GM12878 (cell line): ENCODE measurements at regions not wholly inside any gene's neighbourhood (a gene's known extent, or its start where the extent isn't known, plus 50 kb on each side); places are given as distances from the start of the nearest gene placed in this dataset.

Experiments used
- ATAC-seq: fragments of 200-7000 bp; cut with Tn5 transposase; 3 replicates; pipeline ENCODE4 v1.9.1; 2020; ENCODE audit warnings: mild to moderate bottlenecking, moderate library complexity
- BruUV-seq: library from RNA; stranded (reverse); fragments of 400-500 nt; replicated peaks from 2 replicates; lab custom pipeline; 2021; lab: Mats Ljungman, UMichigan
- CTCF ChIA-PET: fragments of 300-600 bp; sonication (Branson Sonifier 250); formaldehyde crosslinking; extraction: SDS; loops from one replicate; lab custom pipeline; 2021; ENCODE audit warnings: inconsistent platforms; lab: Yijun Ruan, JAX
- POLR2A ChIA-PET: fragments of 350-600 bp; formaldehyde crosslinking; extraction: SDS; loops from one replicate; lab custom pipeline; 2021; ENCODE audit warnings: inconsistent platforms; lab: Charles Lee
- RAD21 ChIA-PET: fragments of 300-600 bp; sonication (Branson Sonifier 250); formaldehyde crosslinking; loops from one replicate; lab custom pipeline; 2023; ENCODE audit warnings: antibody characterized with exemption; ENCODE audit not compliant: unreplicated experiment; lab: Charles Lee
- SMC1A ChIA-PET: fragments of 300-600 bp; sonication (Branson Sonifier 250); formaldehyde crosslinking; loops from one replicate; lab custom pipeline; 2023; ENCODE audit not compliant: unreplicated experiment, uncharacterized antibody; lab: Charles Lee
- DNase-seq: peaks from one replicate; pipeline ENCODE4 v3.0.0-alpha.2; 2011; ENCODE audit warnings: low read depth, low spot score
- FAIRE-seq: peaks from 3 replicates; lab custom pipeline; 2011; peaks lifted over from hg19 to GRCh38; lab: Jason Lieb, UNC
- H2AFZ ChIP-seq: 2 replicates; pipeline ENCODE4 v1.6.0; 2011; ENCODE audit warnings: low read depth, low read length, control low read depth; ENCODE audit not compliant: control insufficient read depth
- H3K27ac ChIP-seq: 2 replicates; pipeline ENCODE4 v1.5.1; 2011; ENCODE audit warnings: control low read depth; ENCODE audit not compliant: control insufficient read depth, insufficient read depth
- H3K27me3 ChIP-seq, 2 experiments: replicated peaks in 1 of 2; 2 replicates each; pipeline versions ENCODE4 v1.6.0 to v1.6.1; 2011; ENCODE audit warnings: low read length in 1 of 2; ENCODE audit not compliant: control insufficient read depth in 2 of 2, insufficient read depth in 2 of 2
- H3K36me3 ChIP-seq, 2 experiments: 2 replicates each; pipeline ENCODE4 v1.5.1; 2011; ENCODE audit warnings: low read length in 1 of 2; ENCODE audit not compliant: control insufficient read depth in 2 of 2, insufficient read depth in 2 of 2
- H3K4me1 ChIP-seq: 2 replicates; pipeline ENCODE4 v1.6.1; 2011; ENCODE audit warnings: mild to moderate bottlenecking, low read length, moderate library complexity, mixed read lengths; ENCODE audit not compliant: control insufficient read depth, insufficient read depth
- H3K4me2 ChIP-seq: 2 replicates; pipeline ENCODE4 v1.6.0; 2011; ENCODE audit warnings: control low read depth; ENCODE audit not compliant: control insufficient read depth, insufficient read depth
- H3K4me3 ChIP-seq: fragments of 200-600 bp; sonication (generic); 2 replicates; pipeline ENCODE4 v1.5.1; 2016
- H3K79me2 ChIP-seq: 2 replicates; pipeline ENCODE4 v1.6.0; 2011; ENCODE audit warnings: low read length; ENCODE audit not compliant: control insufficient read depth, insufficient read depth
- H3K9ac ChIP-seq: 2 replicates; pipeline ENCODE4 v1.8.0; 2011; ENCODE audit warnings: low read length, control low read depth, mixed read lengths; ENCODE audit not compliant: control insufficient read depth, insufficient read depth
- H3K9me3 ChIP-seq: replicated peaks from 3 replicates; pipeline ENCODE4 v1.5.1; 2011; ENCODE audit warnings: mild to moderate bottlenecking, low read length; ENCODE audit not compliant: control insufficient read depth, insufficient read depth
- H4K20me1 ChIP-seq: 2 replicates; pipeline ENCODE4 v1.6.0; 2011; ENCODE audit not compliant: control insufficient read depth, insufficient read depth
- ATF2 ChIP-seq: IDR thresholded peaks from 2 replicates; pipeline ENCODE4 v1.6.1; 2012; ENCODE audit warnings: low read length, inconsistent platforms
- DPF2 ChIP-seq: fragments of 450-650 bp; IDR thresholded peaks from 2 replicates; pipeline ENCODE4 v1.6.1; 2017; ENCODE audit warnings: mild to moderate bottlenecking
- EED ChIP-seq: sonication (generic); IDR thresholded peaks from 2 replicates; pipeline ENCODE4 v1.6.1; 2016; ENCODE audit warnings: antibody characterized with exemption, low read depth
- IKZF1 ChIP-seq: fragments of 450-650 bp; conservative IDR thresholded peaks from 2 replicates; pipeline ENCODE4 v1.6.1; 2017; ENCODE audit warnings: antibody characterized with exemption, mild to moderate bottlenecking
- JUNB ChIP-seq: IDR thresholded peaks from 2 replicates; pipeline ENCODE4 v1.6.1; 2016; ENCODE audit warnings: antibody characterized with exemption, mild to moderate bottlenecking
- MAX ChIP-seq: IDR thresholded peaks from 2 replicates; pipeline ENCODE4 v1.6.1; 2012; ENCODE audit warnings: low read depth, low read length, improper control_type of control experiment
- MYB ChIP-seq: fragments of 150-350 bp; IDR thresholded peaks from 2 replicates; pipeline ENCODE4 v1.6.1; 2014; ENCODE audit warnings: mild to moderate bottlenecking, low read depth, low read length, borderline replicate concordance
- MYC ChIP-seq: IDR thresholded peaks from 2 replicates; pipeline ENCODE4 v1.6.1; 2011; ENCODE audit warnings: mild to moderate bottlenecking, low read length, moderate library complexity, inconsistent platforms; ENCODE audit not compliant: insufficient read depth, insufficient replicate concordance, insufficient read length, severe bottlenecking
- NFYB ChIP-seq: IDR thresholded peaks from 2 replicates; pipeline ENCODE4 v1.6.1; 2011; ENCODE audit warnings: low read depth, mild to moderate bottlenecking, low read length, improper control_type of control experiment, moderate library complexity; ENCODE audit not compliant: insufficient read depth
- PAX8 ChIP-seq: fragments of 450-650 bp; IDR thresholded peaks from 2 replicates; pipeline ENCODE4 v1.6.1; 2017; ENCODE audit warnings: mild to moderate bottlenecking, moderate library complexity
- RELA ChIP-seq: fragments of 450-650 bp; IDR thresholded peaks from 2 replicates; pipeline ENCODE4 v1.8.0; 2014; ENCODE audit warnings: borderline replicate concordance; ENCODE audit not compliant: partially characterized antibody
- RFX5 ChIP-seq: IDR thresholded peaks from 2 replicates; pipeline ENCODE4 v1.6.1; 2011; ENCODE audit warnings: low read depth, low read length, improper control_type of control experiment
- SMAD1 ChIP-seq: fragments of 450-650 bp; IDR thresholded peaks from 2 replicates; pipeline ENCODE4 v1.6.1; 2018; ENCODE audit warnings: mild to moderate bottlenecking, low read depth; ENCODE audit not compliant: partially characterized antibody
- SMC3 ChIP-seq: IDR thresholded peaks from 2 replicates; pipeline ENCODE4 v1.6.1; 2011; ENCODE audit warnings: low read length, improper control_type of control experiment, borderline replicate concordance
- YBX1 ChIP-seq: fragments of 450-650 bp; IDR thresholded peaks from 2 replicates; pipeline ENCODE4 v1.6.1; 2016; ENCODE audit warnings: antibody characterized with exemption
- ZBTB11 ChIP-seq: fragments of 450-650 bp; formaldehyde crosslinking; IDR thresholded peaks from 2 replicates; pipeline ENCODE4 v1.5.0; 2022; ENCODE audit warnings: mild to moderate bottlenecking, missing genetic modification characterization
- WGBS: methylation state at CpG from one replicate; pipeline ENCODE4 v1.1.6; 2016; ENCODE audit warnings: low lambda C conversion rate; ENCODE audit not compliant: insufficient replicate concordance, insufficient coverage; ENCODE audit errors: missing lambda C conversion rate; 5-methylcytosine and 5-hydroxymethylcytosine counted together
- in situ Hi-C: fragments of 300-500 bp; cut with MboI; formaldehyde crosslinking; loops from 9 replicates; pipeline ENCODE4 v1.14.3; 2018; ENCODE audit warnings: mixed read lengths
- intact Hi-C: fragments of 100-400 bp; cut with micrococcal nuclease; formaldehyde crosslinking; loops from one replicate; pipeline ENCODE4 v1.14.2; 2022; ENCODE audit not compliant: unreplicated experiment

GRCh38 chr2:18901242-18901641 lies 311.9 kb upstream of the NT5C1B start:
- Histone ChIP-seq H3K27me3 (peaks cover 0 to 2% of the 10 kb centered on the region in 2 experiments; a peak in 1 of 4 replicates), H3K9me3 (no peaks in the 10 kb centered on the region), H3K4me1 (peaks cover 10% of the 10 kb centered on the region), H3K36me3 (no peaks in the 10 kb centered on the region), H4K20me1 (no peaks in the 10 kb centered on the region), H3K4me2 (no peak overlapping the region), H3K9ac (no peak overlapping the region), H3K27ac (no peak overlapping the region), H3K79me2 (no peaks in the 10 kb centered on the region), H2AFZ (no peak overlapping the region), H3K4me3 (no peak overlapping the region)
- ChIA-PET RAD21 (no interaction called here), SMC1A (no interaction called here), CTCF (no interaction called here), POLR2A (no interaction called here)
- in situ Hi-C loops (no loop called here), intact Hi-C loops (no loop called here)
- FAIRE-seq, result no peak
- no peak for TF ChIP-seq SMC3
- no peak for TF ChIP-seq NFYB
- no peak for TF ChIP-seq SMAD1
- no peak for TF ChIP-seq EED
- no peak for TF ChIP-seq IKZF1
- TF ChIP-seq RELA, result no peak
- no peak for TF ChIP-seq ZBTB11 (CRISPR knock-in tag)
- no peak for TF ChIP-seq MYB
- no peak for TF ChIP-seq DPF2
- no peak for TF ChIP-seq YBX1
- TF ChIP-seq MYC, result no peak
- no peak for TF ChIP-seq RFX5
- no peak for TF ChIP-seq MAX
- no peak for TF ChIP-seq ATF2
- no peak for TF ChIP-seq JUNB
- no peak for TF ChIP-seq PAX8
- no TSS peak for BruUV-seq
- ATAC-seq, result no peak
- no peak for DNase-seq
- WGBS, result 10% methylated on average over 3 of the region's 3 CpGs
